Activated T-helper 17 cell treated with anti-CD3 and anti-CD28 coated beads, Interleukin-2, amount 50 U/mL, for 72 hours (primary cell): ENCODE measurements at regions not wholly inside any gene's neighbourhood (a gene's known extent, or its start where the extent isn't known, plus 50 kb on each side); places are given as distances from the start of the nearest gene placed in this dataset.

ENCODE experiments used
- ATAC-seq: fragments of 150-1000 bp; cut with Tn5 transposase; replicated peaks from 2 replicates; pipeline ENCODE4 v1.10.0; 2021; ENCODE audit warnings: mild to moderate bottlenecking, moderate library complexity
- H3K27ac Mint-ChIP-seq: one replicate; pipeline ENCODE4 v1.8.0; 2022; ENCODE audit warnings: mixed read lengths
- H3K27me3 Mint-ChIP-seq: one replicate; pipeline ENCODE4 v1.8.0; 2022; ENCODE audit warnings: mixed read lengths
- H3K36me3 Mint-ChIP-seq: one replicate; pipeline ENCODE4 v1.8.0; 2022; ENCODE audit warnings: low read depth, mild to moderate bottlenecking, mixed read lengths
- H3K4me1 Mint-ChIP-seq: one replicate; pipeline ENCODE4 v1.8.0; 2022; ENCODE audit warnings: mixed read lengths
- H3K4me3 Mint-ChIP-seq: one replicate; pipeline ENCODE4 v1.8.0; 2022; ENCODE audit warnings: mild to moderate bottlenecking, mixed read lengths
- H3K9me3 Mint-ChIP-seq: one replicate; pipeline ENCODE4 v1.8.0; 2022; ENCODE audit warnings: mixed read lengths

DNA sequence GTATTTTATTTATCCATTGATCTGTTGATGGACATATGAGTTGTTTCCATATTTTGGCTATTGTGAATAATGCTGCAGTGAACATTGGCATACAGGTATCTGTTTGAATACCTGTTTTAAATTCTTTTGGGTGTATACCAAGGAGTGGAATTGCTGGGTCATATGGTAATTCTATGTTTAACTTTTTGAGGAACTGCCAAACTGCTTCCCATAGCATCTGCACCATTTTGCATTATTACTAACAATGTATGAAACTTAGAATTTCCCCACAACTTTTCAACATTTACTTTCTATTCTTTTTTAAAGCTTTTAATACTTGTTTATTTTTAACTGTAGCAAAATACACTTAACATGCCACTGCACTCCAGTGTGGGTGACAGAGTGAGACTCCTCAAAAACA is 57.0 kb upstream of the MSN start:
- Mint-ChIP-seq H3K36me3 (no peaks in the 10 kb centered on the region), H3K4me1 (peaks cover 20% of the 10 kb centered on the region), H3K27me3 (no peaks in the 10 kb centered on the region), H3K27ac (no peak overlapping the region), H3K9me3 (peaks cover under 1% of the 10 kb centered on the region), H3K4me3 (no peak overlapping the region)
- ATAC-seq = no peak

DNA sequence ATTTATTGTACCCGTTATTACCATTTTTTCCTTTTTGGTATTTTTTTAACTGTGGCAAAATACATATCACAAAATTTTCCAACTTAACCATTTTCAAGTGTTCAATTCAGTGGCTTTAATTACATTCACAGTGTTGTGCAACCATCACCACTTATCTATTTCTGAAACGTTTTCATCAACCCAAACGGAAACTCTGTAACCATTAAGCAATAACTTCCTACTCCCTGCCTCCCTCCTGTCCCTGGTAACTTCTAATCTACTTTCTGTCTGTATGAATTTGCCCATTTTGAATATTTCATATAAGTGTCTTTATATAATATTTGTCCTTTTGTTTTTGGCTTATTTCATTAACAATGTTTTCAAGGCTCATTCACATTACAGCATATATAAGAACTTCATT is 57.4 kb upstream of the MSN start:
- no peak overlapping the region for H3K27ac Mint-ChIP-seq
- peaks cover 4% of the 10 kb centered on the region for H3K9me3 Mint-ChIP-seq
- H3K4me1 Mint-ChIP-seq = peaks cover 24% of the 10 kb centered on the region
- H3K36me3 Mint-ChIP-seq = no peaks in the 10 kb centered on the region
- no peaks in the 10 kb centered on the region for H3K27me3 Mint-ChIP-seq
- no peak for ATAC-seq
- peak overlapping the region; percentile 34 for H3K4me3 Mint-ChIP-seq

DNA sequence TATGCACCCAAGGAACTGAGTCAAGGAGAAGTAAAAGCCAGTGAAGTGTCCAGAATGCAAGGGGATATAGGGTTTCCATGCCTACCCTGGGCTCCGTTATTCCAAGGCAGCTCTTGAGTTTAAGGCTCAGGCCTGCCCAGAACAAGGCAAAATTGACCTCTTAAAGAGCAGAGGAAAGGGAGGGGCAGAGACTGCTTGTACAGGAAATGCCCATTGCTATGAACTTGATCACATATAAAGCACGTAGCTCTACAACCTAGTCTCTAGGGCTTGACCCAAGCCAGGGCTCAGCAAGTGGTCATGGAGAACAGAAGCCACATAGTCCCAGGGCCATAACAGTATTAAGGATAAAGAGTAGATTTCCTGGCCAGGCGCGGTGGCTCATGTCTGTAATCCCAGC is 58.2 kb upstream of the MSN start:
- no peak for ATAC-seq
- H3K36me3 Mint-ChIP-seq = no peaks in the 10 kb centered on the region

DNA sequence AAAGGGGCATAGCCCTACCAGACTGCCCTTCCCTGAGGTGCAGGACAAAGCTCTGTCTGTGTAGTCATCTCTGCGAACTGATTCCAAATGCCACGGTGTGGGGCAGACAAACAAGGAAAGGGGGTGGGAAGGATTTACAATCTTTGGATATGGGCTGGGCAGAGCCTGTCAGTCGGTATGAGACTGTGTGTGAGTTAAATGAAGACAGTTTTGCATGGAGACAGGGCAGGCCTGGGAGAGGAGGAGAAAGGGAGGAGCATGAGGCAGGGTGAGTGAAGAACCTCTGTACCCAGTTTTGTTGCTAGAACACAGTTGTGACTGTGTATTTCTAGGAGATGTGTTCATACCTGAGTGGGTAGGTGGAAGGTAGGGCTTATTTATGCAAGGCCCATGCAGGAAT is 59.4 kb upstream of the MSN start:
- Mint-ChIP-seq H3K27me3 (no peaks in the 10 kb centered on the region), H3K4me3 (peak overlapping the region; percentile 69), H3K9me3 (peaks cover 4% of the 10 kb centered on the region), H3K4me1 (peaks cover 36% of the 10 kb centered on the region), H3K27ac (peak overlapping the region; percentile 39), H3K36me3 (no peaks in the 10 kb centered on the region)
- ATAC-seq = no peak

More for the DNA sequence above, 58.2 kb upstream of the MSN start:
- peaks cover 4% of the 10 kb centered on the region for H3K9me3 Mint-ChIP-seq
- H3K4me1 Mint-ChIP-seq = peaks cover 32% of the 10 kb centered on the region
- H3K27ac Mint-ChIP-seq = no peak overlapping the region
- no peaks in the 10 kb centered on the region for H3K27me3 Mint-ChIP-seq
- peak overlapping the region; percentile 34 for H3K4me3 Mint-ChIP-seq

DNA sequence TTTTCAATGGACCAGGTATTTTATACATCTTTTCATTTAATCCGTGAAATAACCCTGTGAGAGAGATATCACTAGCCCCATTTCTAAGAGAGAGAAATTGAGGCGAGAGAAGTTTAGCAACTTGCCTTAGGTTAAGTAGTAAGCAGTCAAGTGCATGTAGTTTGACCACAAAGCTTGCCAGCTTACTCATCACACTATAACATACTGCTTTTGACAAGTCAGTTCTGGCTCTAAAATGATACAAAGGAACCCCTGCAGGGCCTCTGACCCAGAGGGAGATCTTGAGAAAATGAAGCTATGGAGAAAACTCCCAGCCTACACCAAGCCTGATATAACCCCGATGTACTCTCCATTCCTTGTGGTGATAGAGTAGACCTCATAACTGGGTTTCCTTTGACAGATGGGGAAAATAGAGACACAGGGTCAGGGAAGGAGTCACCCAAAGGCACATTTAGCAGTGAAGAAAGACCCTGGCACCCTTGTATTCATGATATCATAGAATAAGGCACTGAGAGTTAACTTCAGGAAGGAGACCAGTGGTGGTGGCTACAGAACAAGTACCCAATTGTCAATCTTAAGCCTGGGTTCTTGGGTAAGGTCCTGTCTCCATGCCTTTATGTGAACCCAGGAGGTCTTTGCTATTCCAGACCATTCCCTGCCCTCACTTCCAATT is 60.2 kb upstream of the MSN start:
- H3K4me3 Mint-ChIP-seq = peak overlapping the region; percentile 69
- H3K4me1 Mint-ChIP-seq = peaks cover 36% of the 10 kb centered on the region
- H3K27ac Mint-ChIP-seq = peak overlapping the region; percentile 39
- no peaks in the 10 kb centered on the region for H3K27me3 Mint-ChIP-seq
- ATAC-seq = peak; percentile 99
- peaks cover 4% of the 10 kb centered on the region for H3K9me3 Mint-ChIP-seq
- H3K36me3 Mint-ChIP-seq = no peaks in the 10 kb centered on the region

DNA sequence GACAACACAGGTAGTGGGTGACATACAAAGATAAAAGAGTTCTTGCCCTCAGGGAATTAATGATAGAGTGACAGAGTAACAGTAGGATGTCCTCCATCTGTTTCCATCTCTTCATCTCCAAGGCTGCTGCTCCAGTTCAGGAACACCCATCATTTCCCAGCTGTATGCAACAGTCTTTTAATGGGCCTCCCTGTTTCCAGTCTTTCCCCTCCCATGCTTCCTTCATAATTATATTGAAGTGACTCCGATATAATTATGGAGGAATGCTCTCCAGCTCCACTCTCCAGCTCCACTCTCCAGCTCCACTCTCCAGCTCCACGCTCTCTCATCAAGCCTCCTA is 65.3 kb upstream of the MSN start:
- no peak for ATAC-seq
- peaks cover 43% of the 10 kb centered on the region for H3K4me1 Mint-ChIP-seq
- peak overlapping the region; percentile 94 for H3K27ac Mint-ChIP-seq
- peaks cover 4% of the 10 kb centered on the region for H3K9me3 Mint-ChIP-seq
- H3K4me3 Mint-ChIP-seq = peak overlapping the region; percentile 97
- no peaks in the 10 kb centered on the region for H3K27me3 Mint-ChIP-seq
- no peaks in the 10 kb centered on the region for H3K36me3 Mint-ChIP-seq

DNA sequence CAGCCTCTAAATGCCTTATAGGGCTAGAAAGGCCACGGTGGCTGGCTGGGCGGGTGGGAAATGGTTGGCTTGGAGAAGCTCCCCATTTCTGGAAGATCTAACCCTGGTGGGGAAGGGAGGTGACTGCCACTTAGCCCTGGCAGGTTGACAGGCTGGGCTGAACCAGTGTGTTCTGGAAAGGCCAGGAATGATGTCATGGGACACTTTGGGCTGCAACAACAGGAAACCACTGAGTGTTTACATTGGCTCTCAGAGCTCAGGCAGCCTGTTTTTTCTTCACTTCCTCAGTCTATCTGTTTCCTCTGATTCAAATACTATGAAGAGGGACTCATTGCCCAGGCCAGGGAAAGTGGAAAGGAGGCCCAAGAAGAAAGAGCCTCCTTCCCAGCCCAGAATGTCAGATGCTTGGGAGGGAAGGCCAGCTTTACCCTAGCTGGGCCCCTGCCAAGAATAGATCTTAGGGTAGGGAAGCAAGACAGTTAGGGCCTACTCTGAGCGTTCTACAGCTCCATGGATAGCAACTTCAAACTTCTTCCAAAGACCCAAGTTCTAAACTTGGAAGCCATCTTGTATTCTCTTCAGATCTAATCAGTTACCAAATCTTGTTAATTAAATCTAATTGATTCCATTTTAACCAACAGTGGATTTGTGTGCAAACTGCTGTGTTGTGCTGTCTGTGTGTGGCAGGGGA is 65.8 kb upstream of the MSN start:
- ATAC-seq = peak; percentile 79
- peaks cover 41% of the 10 kb centered on the region for H3K4me1 Mint-ChIP-seq
- peak overlapping the region; percentile 94 for H3K27ac Mint-ChIP-seq
- peaks cover 4% of the 10 kb centered on the region for H3K9me3 Mint-ChIP-seq
- peak overlapping the region; percentile 97 for H3K4me3 Mint-ChIP-seq
- H3K36me3 Mint-ChIP-seq = no peaks in the 10 kb centered on the region
- H3K27me3 Mint-ChIP-seq = no peaks in the 10 kb centered on the region

DNA sequence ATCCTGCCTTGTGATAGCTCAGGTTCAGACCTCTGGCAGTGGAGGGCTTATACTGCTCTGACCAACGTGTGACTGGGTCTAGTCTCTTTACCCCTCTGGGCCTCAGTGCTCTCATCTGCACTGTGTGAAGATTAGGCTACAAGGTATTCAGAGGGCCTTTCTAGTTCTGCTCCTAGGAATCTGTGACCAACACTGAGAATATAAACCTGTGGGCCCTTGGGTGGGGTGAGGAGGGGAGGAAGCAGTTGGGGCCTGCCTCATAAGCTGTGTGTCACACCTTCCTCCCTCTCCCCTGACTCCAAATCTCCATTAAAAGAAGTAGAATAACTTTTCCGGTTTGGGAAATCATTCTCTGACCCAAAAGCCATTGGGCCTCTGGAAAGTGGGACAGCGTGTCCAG is 66.3 kb upstream of the MSN start:
- Mint-ChIP-seq H3K27me3 (no peaks in the 10 kb centered on the region), H3K4me1 (peaks cover 41% of the 10 kb centered on the region), H3K9me3 (peaks cover 4% of the 10 kb centered on the region), H3K36me3 (no peaks in the 10 kb centered on the region), H3K27ac (peak overlapping the region; percentile 94), H3K4me3 (peak overlapping the region; percentile 97)
- ATAC-seq = peak; percentile 64

DNA sequence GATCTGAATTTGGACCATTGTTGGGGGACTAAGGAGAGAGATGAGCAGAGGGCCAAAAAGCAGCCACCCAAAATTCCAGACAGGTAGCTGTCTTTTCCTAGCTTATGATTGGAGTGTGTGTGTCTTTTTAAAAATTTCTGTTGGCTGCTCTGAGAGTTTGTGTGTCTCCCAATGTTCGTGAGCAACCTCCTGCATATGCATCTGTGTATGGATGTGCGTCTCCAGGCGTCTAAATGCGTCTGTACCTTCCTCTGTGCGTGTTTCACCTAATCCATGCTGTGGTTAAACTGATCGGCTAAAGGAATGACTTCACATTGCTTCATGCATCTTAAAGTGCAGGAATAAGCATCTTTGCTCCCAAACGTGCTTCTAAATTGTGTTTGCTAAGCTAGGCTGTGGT is 65.5 kb upstream of the LAS1L start:
- H3K27me3 Mint-ChIP-seq = no peaks in the 10 kb centered on the region
- peak overlapping the region; percentile 89 for H3K27ac Mint-ChIP-seq
- no peaks in the 10 kb centered on the region for H3K9me3 Mint-ChIP-seq
- H3K36me3 Mint-ChIP-seq = no peaks in the 10 kb centered on the region
- no peak for ATAC-seq
- peak overlapping the region; percentile 97 for H3K4me3 Mint-ChIP-seq
- peaks cover 39% of the 10 kb centered on the region for H3K4me1 Mint-ChIP-seq

DNA sequence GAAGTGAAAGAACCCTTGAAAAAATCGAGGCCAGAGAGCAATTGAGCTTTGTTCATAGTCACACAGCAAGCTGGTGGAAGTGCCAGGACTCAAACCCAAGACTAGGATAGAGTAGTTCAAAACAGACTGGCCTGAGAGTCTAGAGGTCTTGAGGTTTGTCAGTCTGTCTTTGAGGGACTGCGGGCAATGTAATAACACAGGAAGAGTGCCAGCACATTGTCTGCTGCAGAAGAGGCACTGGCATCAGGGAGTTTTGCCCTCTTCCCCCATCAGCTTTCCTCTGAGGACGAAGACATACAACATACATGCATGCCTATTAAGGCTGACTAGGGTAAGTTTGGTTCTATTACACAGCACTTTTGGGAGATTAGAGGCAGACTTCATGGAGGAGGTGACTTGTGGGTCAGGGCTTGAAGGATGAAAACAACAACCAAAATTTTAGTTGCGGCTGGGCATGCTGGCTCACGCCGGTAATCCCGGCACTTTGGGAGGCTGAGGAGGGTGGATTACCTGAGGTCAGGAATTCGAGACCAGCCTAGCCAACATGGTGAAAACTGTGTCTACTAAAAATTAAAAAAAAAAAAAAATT is 64.1 kb upstream of the LAS1L start:
- Mint-ChIP-seq H3K4me3 (peak overlapping the region; percentile 97), H3K9me3 (no peaks in the 10 kb centered on the region), H3K27me3 (no peaks in the 10 kb centered on the region), H3K27ac (peak overlapping the region; percentile 97), H3K36me3 (no peaks in the 10 kb centered on the region), H3K4me1 (peaks cover 28% of the 10 kb centered on the region)
- no peak for ATAC-seq

DNA sequence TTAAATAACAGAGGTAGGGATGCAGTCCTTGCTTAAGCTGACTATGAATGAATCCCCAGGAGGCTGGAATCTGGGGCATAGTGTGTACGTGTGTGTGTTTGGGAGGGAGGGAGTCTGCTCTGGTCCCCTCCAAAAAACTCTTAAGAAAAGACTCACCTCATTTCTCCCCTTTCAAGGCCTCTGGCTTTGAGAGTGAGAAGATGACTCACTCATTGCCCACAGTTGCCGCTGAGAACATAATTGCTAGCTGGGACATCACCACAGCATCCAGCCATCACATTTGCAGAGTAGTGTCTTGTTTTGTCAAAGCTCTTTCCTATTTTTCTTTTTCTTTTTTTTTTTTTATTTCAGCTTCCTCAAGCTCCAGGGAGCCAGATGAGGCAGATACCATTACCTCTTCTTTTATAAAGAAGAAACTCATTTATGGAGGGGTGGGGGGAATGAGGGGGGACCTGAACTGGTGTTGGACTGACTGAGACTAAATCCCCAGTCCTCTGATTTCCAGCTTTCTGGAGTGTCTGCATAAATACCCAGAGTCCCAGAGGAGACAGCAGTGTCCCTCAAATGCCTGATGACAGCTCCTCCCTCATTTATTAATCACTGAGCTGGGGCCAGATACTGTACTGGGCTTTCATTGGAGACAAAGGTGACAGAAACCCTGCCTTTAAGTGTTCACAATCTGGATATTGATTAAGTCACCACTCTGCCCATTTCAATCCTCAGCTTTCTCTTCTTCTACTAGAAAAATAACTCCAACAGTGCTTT is 61.9 kb upstream of the LAS1L start:
- no peaks in the 10 kb centered on the region for H3K27me3 Mint-ChIP-seq
- no peaks in the 10 kb centered on the region for H3K9me3 Mint-ChIP-seq
- peak; percentile 70 for ATAC-seq
- H3K36me3 Mint-ChIP-seq = no peaks in the 10 kb centered on the region
- peak overlapping the region; percentile 90 for H3K27ac Mint-ChIP-seq
- peak overlapping the region; percentile 97 for H3K4me3 Mint-ChIP-seq
- peaks cover 28% of the 10 kb centered on the region for H3K4me1 Mint-ChIP-seq

DNA sequence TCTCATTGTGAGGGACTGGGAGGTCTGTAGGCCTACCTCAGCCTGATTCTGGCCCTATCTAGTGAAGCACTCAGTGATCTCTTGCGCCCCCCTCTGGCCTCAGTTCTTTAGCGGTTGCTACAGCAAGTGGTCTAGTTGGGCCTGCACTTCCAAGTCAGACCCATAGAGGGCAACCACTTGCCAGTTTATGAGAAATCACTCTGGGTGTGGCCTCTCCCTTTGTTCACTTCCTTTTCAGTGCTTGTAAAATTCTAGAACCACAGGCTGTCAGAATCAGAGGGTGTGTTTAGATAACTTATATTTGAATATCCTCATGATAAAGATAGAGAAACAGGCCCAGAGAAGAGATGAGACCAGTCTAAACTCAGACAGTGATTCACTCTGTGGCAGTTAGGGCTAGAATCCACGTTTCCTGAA is 60.9 kb upstream of the LAS1L start:
- ATAC-seq = peak; percentile 85
- no peaks in the 10 kb centered on the region for H3K27me3 Mint-ChIP-seq
- H3K4me3 Mint-ChIP-seq = peak overlapping the region; percentile 97
- H3K36me3 Mint-ChIP-seq = no peaks in the 10 kb centered on the region
- H3K27ac Mint-ChIP-seq = peak overlapping the region; percentile 90
- no peaks in the 10 kb centered on the region for H3K9me3 Mint-ChIP-seq
- H3K4me1 Mint-ChIP-seq = peaks cover 28% of the 10 kb centered on the region

DNA sequence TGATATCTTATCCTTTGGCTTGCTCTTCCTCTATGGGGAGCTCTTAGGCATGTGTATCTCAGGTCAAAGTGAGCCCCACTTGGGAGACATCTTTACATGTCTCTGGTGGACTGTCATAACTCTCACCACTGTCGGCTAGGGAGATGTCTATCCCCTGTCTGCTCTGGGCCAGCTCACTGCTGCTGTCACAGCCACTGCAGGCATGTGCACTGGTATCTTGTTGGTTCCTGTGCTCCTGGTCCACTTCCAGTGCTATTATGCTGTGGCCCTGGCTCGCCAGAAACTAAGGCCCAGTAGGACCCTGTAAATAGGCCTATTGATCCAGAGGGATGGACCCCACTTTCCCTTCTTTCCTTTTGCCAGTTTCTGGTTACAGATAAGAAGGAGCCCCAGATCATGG is 56.6 kb upstream of the LAS1L start:
- Mint-ChIP-seq H3K4me1 (peaks cover 6% of the 10 kb centered on the region), H3K36me3 (no peaks in the 10 kb centered on the region), H3K27ac (no peak overlapping the region), H3K9me3 (no peaks in the 10 kb centered on the region), H3K27me3 (no peaks in the 10 kb centered on the region), H3K4me3 (no peak overlapping the region)
- ATAC-seq = no peak

DNA sequence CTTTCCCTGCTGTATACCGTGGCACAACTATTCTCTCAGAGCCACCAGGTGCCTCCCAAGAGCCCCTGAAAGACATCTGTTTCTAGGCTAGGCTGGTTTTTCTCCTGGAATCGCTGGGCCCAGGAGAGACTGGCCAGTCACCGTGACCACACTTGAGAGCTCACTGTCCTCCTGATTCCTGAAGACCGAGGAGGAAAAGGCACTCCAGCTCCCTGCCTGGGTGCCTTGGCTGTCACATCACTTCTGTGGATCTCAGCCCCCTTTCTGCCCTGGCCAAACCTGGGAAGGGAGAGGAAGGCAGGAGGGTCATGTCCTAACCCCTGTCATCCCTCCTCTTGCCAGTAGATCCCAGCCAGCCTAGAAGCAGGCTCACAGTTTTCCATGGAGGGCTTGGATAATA is 54.7 kb upstream of the LAS1L start:
- Mint-ChIP-seq H3K36me3 (no peaks in the 10 kb centered on the region), H3K27ac (no peak overlapping the region), H3K27me3 (no peaks in the 10 kb centered on the region), H3K4me3 (no peak overlapping the region), H3K9me3 (no peaks in the 10 kb centered on the region), H3K4me1 (no peaks in the 10 kb centered on the region)
- ATAC-seq = no peak
